Tibial artery (tissue), 4 donors: ENCODE measurements at regions not wholly inside any gene's neighbourhood (a gene's known extent, or its start where the extent isn't known, plus 50 kb on each side); places are given as distances from the start of the nearest gene placed in this dataset.

ENCODE experiments used
- DNase-seq, 2 donors: peaks; one replicate each; pipeline ENCODE4 v3.0.0-alpha.2; 2019
- H3K27ac ChIP-seq, 2 donors: fragments of 200-600 bp; sonication (generic) in 1 of 2; 1 replicate in 1 of 2; 2 replicates in 1 of 2; pipeline ENCODE4 v1.5.1; 2018 to 2019; ENCODE audit warnings: mild to moderate bottlenecking in 1 of 2
- H3K27me3 ChIP-seq, 2 donors: fragments of 200-600 bp; sonication (generic) in 1 of 2; one replicate each; pipeline versions ENCODE4 v1.5.1 to v1.6.0; 2016 to 2019
- H3K36me3 ChIP-seq, 3 donors: fragments of 200-600 bp; sonication (generic) in 2 of 3; one replicate each; pipeline ENCODE4 v1.5.1; 2016 to 2019; ENCODE audit warnings: mild to moderate bottlenecking in 2 of 3
- H3K4me1 ChIP-seq, 4 donors: fragments of 200-600 bp; sonication (generic) in 2 of 4; 1 replicate in 3 of 4; 2 replicates in 1 of 4; pipeline ENCODE4 v1.5.1; 2016 to 2019
- H3K4me3 ChIP-seq, 2 donors: fragments of 200-600 bp; sonication (generic) in 1 of 2; 1 replicate in 1 of 2; 2 replicates in 1 of 2; pipeline ENCODE4 v1.5.1; 2018 to 2019; ENCODE audit warnings: mild to moderate bottlenecking in 2 of 2
- H3K9me3 ChIP-seq, 3 donors: fragments of 200-600 bp; sonication (generic) in 1 of 3; one replicate each; pipeline ENCODE4 v1.5.1; 2016 to 2019
- CTCF ChIP-seq, 2 experiments: fragments of 200-600 bp in 1 of 2; fragments of 450-650 bp in 1 of 2; IDR thresholded peaks; one replicate each; pipeline ENCODE4 v1.5.1; 2017 to 2019; ENCODE audit warnings: antibody characterized with exemption in 2 of 2, mild to moderate bottlenecking in 1 of 2, moderate library complexity in 1 of 2
- intact Hi-C: fragments of 100-400 bp; cut with DNase I; formaldehyde crosslinking; loops from one replicate; pipeline ENCODE4 v1.15.0; 2023; ENCODE audit warnings: low total_unique reads

GRCh38 chr13:30364133-30364532 is 56.8 kb upstream of the KATNAL1 start:
- DNase-seq: no peak
- H3K4me3 ChIP-seq: no peak overlapping the region
- intact Hi-C loops: no loop called here
- no peaks in the 10 kb centered on the region for H3K9me3 ChIP-seq
- H3K4me1 ChIP-seq: no peaks in the 10 kb centered on the region
- no peak overlapping the region for H3K27ac ChIP-seq
- H3K27me3 ChIP-seq: no peaks in the 10 kb centered on the region
- no peaks in the 10 kb centered on the region for H3K36me3 ChIP-seq
- no peak for TF ChIP-seq CTCF (IDR thresholded peaks at IDR 0.05)

GRCh38 chr13:30364876-30365275 is 57.4 kb upstream of the UBE2L5 start:
- intact Hi-C loops: no loop called here
- no peak overlapping the region for H3K27ac ChIP-seq

GRCh38 chr13:30366088-30366487 is 56.2 kb upstream of the UBE2L5 start:
- H3K27me3 ChIP-seq: no peaks in the 10 kb centered on the region
- DNase-seq: no peak
- no peaks in the 10 kb centered on the region for H3K9me3 ChIP-seq
- H3K27ac ChIP-seq: no peak overlapping the region
- TF ChIP-seq CTCF (IDR thresholded peaks at IDR 0.05): no peak
- H3K4me3 ChIP-seq: no peak overlapping the region
- intact Hi-C loops: no loop called here
- no peaks in the 10 kb centered on the region for H3K4me1 ChIP-seq
- H3K36me3 ChIP-seq: no peaks in the 10 kb centered on the region

More at GRCh38 chr13:30364876-30365275, 57.4 kb upstream of the UBE2L5 start:
- no peaks in the 10 kb centered on the region for H3K27me3 ChIP-seq
- no peaks in the 10 kb centered on the region for H3K4me1 ChIP-seq
- TF ChIP-seq CTCF (IDR thresholded peaks at IDR 0.05): no peak
- no peaks in the 10 kb centered on the region for H3K9me3 ChIP-seq
- H3K4me3 ChIP-seq: no peak overlapping the region
- no peak for DNase-seq
- no peaks in the 10 kb centered on the region for H3K36me3 ChIP-seq

GRCh38 chr13:30367296-30367695 is 55.0 kb upstream of the UBE2L5 start:
- H3K4me3 ChIP-seq: no peak overlapping the region
- no peaks in the 10 kb centered on the region for H3K36me3 ChIP-seq
- no peak overlapping the region for H3K27ac ChIP-seq
- intact Hi-C loops: no loop called here
- H3K9me3 ChIP-seq: no peaks in the 10 kb centered on the region
- DNase-seq: no peak
- TF ChIP-seq CTCF (IDR thresholded peaks at IDR 0.05): no peak
- H3K27me3 ChIP-seq: no peaks in the 10 kb centered on the region
- H3K4me1 ChIP-seq: peaks cover 0 to 2% (median 0%) of the 10 kb centered on the region in 4 donors

- Histone ChIP-seq H3K9me3 (no peaks in the 10 kb centered on the region), H3K27ac (no peak overlapping the region), H3K27me3 (no peaks in the 10 kb centered on the region), H3K36me3 (no peaks in the 10 kb centered on the region), H3K4me3 (no peak overlapping the region), H3K4me1 (peaks cover 0 to 2% (median 0%) of the 10 kb centered on the region in 4 donors)
- intact Hi-C loops: no loop called here
- no peak for TF ChIP-seq CTCF (IDR thresholded peaks at IDR 0.05)
- DNase-seq: peak in 1 of 2 donors; percentile 16
These were observed 52.1 kb upstream of the UBE2L5 start for GRCh38 chr13:30370146-30370545.

GRCh38 chr13:30370916-30371521 is 51.3 kb upstream of the UBE2L5 start:
- no peak for DNase-seq
- no peak overlapping the region for H3K27ac ChIP-seq
- H3K27me3 ChIP-seq: no peaks in the 10 kb centered on the region
- H3K4me3 ChIP-seq: no peak overlapping the region
- no peaks in the 10 kb centered on the region for H3K36me3 ChIP-seq
- TF ChIP-seq CTCF (IDR thresholded peaks at IDR 0.05): no peak
- no peaks in the 10 kb centered on the region for H3K9me3 ChIP-seq
- peaks cover 0 to 2% (median 0%) of the 10 kb centered on the region in 4 donors for H3K4me1 ChIP-seq
- intact Hi-C loops: no loop called here
